Middle frontal gyrus (tissue), 1 donor: ENCODE measurements at regions not wholly inside any gene's neighbourhood (a gene's known extent, or its start where the extent isn't known, plus 50 kb on each side); places are given as distances from the start of the nearest gene placed in this dataset.

Source experiments
- DNase-seq: peaks from one replicate; pipeline ENCODE4 v3.0.0-alpha.2; 2015; ENCODE audit warnings: low spot score; ENCODE audit errors: extremely low spot score

GRCh38 chr3:177561769-177562392 lies 364.6 kb upstream of the TBL1XR1 start:
- DNase-seq: no peak

GRCh38 chr3:177563243-177563780 lies 366.0 kb upstream of the TBL1XR1 start:
- DNase-seq: no peak

- DNase-seq: no peak
Measured at GRCh38 chr3:177563792-177564191, 366.5 kb upstream of the TBL1XR1 start.

GRCh38 chr3:177565981-177566380 lies 368.7 kb upstream of the TBL1XR1 start:
- no peak for DNase-seq

- no peak for DNase-seq
Measured at GRCh38 chr3:177567833-177568232, 370.6 kb upstream of the TBL1XR1 start.

GRCh38 chr3:177569193-177569592 lies 371.9 kb upstream of the TBL1XR1 start:
- no peak for DNase-seq

- no peak for DNase-seq
Measured at GRCh38 chr3:177569875-177570657, 372.8 kb upstream of the TBL1XR1 start.

GRCh38 chr3:177571271-177571943 lies 374.1 kb upstream of the TBL1XR1 start:
- no peak for DNase-seq

GRCh38 chr3:177571944-177572315 lies 374.6 kb upstream of the TBL1XR1 start:
- DNase-seq: no peak

GRCh38 chr3:177574222-177574856 lies 377.1 kb upstream of the TBL1XR1 start:
- no peak for DNase-seq

GRCh38 chr3:177576746-177577145 lies 379.5 kb upstream of the TBL1XR1 start:
- DNase-seq: no peak

- DNase-seq: no peak
Measured at GRCh38 chr3:177578488-177578887, 381.2 kb upstream of the TBL1XR1 start.

GRCh38 chr3:177579419-177579818 lies 382.1 kb upstream of the TBL1XR1 start:
- DNase-seq: no peak

- DNase-seq: no peak
Measured at GRCh38 chr3:177580437-177580836, 383.2 kb upstream of the TBL1XR1 start.

GRCh38 chr3:177585271-177585670 lies 388.0 kb upstream of the TBL1XR1 start:
- no peak for DNase-seq

- no peak for DNase-seq
Measured at GRCh38 chr3:177589041-177589650, 391.9 kb upstream of the TBL1XR1 start.

- no peak for DNase-seq
Measured at GRCh38 chr3:177589911-177590381, 392.7 kb upstream of the TBL1XR1 start.

- DNase-seq: no peak
Measured at GRCh38 chr3:177590826-177591225, 393.5 kb upstream of the TBL1XR1 start.

GRCh38 chr3:177591379-177591778 lies 394.1 kb upstream of the TBL1XR1 start:
- DNase-seq: no peak

GRCh38 chr3:177594096-177594495 lies 396.8 kb upstream of the TBL1XR1 start:
- DNase-seq: no peak

- no peak for DNase-seq
Measured at GRCh38 chr3:177595530-177596188, 398.4 kb upstream of the TBL1XR1 start.
